ENCODE measurements at regions not wholly inside any gene's neighbourhood (a gene's known extent, or its start where the extent isn't known, plus 50 kb on each side); places are given as distances from the start of the nearest gene placed in this dataset.

GRCh38 chr1:39104158-39105060 is 78.3 kb downstream of the NDUFS5 start:
- intact Hi-C loops (cut with micrococcal nuclease): loop anchor here (1.0 to 10.0 kb wide), 2 partner anchors 11 to 300 kb away; no protein-coding TSS in a partner anchor
- Mint-ChIP-seq H3K36me3 (ENCODE audit: low read depth) (no peaks in the 10 kb centered on the region), H3K4me3 (peak overlapping the region; percentile 17), H3K9me3 (no peaks in the 10 kb centered on the region), H3K27me3 (peaks cover 8% of the 10 kb centered on the region), H3K4me1 (peaks cover 32% of the 10 kb centered on the region), H3K27ac (no peak overlapping the region)
- peak; percentile 58 for DNase-seq

GRCh38 chr1:39105061-39105840 is 79.1 kb downstream of the NDUFS5 start:
- peak overlapping the region; percentile 48 for H3K27ac Mint-ChIP-seq
- H3K27me3 Mint-ChIP-seq: peaks cover 8% of the 10 kb centered on the region
- H3K4me3 Mint-ChIP-seq: no peak overlapping the region
- intact Hi-C loops (cut with micrococcal nuclease): loop anchor here (1.0 to 10.0 kb wide), 2 partner anchors 10 to 300 kb away; no protein-coding TSS in a partner anchor
- DNase-seq: peak; percentile 92
- H3K36me3 Mint-ChIP-seq (ENCODE audit: low read depth): no peaks in the 10 kb centered on the region
- peaks cover 32% of the 10 kb centered on the region for H3K4me1 Mint-ChIP-seq
- H3K9me3 Mint-ChIP-seq: no peaks in the 10 kb centered on the region

GRCh38 chr1:39105841-39106765 is 80.0 kb downstream of the NDUFS5 start:
- Mint-ChIP-seq H3K4me1 (peaks cover 32% of the 10 kb centered on the region), H3K27me3 (peaks cover 8% of the 10 kb centered on the region), H3K36me3 (ENCODE audit: low read depth) (no peaks in the 10 kb centered on the region), H3K27ac (peak overlapping the region; percentile 70), H3K4me3 (no peak overlapping the region), H3K9me3 (no peaks in the 10 kb centered on the region)
- peak; percentile 75 for DNase-seq
- intact Hi-C loops (cut with micrococcal nuclease): loop anchor here (1.0 to 10.0 kb wide), 3 partner anchors 9 to 299 kb away; no protein-coding TSS in a partner anchor

- intact Hi-C loops (cut with micrococcal nuclease): loop anchor here (1.0 to 10.0 kb wide), 2 partner anchors 85 to 298 kb away; no protein-coding TSS in a partner anchor
- H3K9me3 Mint-ChIP-seq: no peaks in the 10 kb centered on the region
- no peaks in the 10 kb centered on the region for H3K36me3 Mint-ChIP-seq (ENCODE audit: low read depth)
- H3K4me1 Mint-ChIP-seq: peaks cover 32% of the 10 kb centered on the region
- no peak for DNase-seq
- H3K4me3 Mint-ChIP-seq: no peak overlapping the region
- H3K27ac Mint-ChIP-seq: no peak overlapping the region
- peaks cover 8% of the 10 kb centered on the region for H3K27me3 Mint-ChIP-seq
Measured at GRCh38 chr1:39106801-39107327, 80.7 kb downstream of the NDUFS5 start.

- H3K27me3 Mint-ChIP-seq: peaks cover 8% of the 10 kb centered on the region
- H3K27ac Mint-ChIP-seq: no peak overlapping the region
- DNase-seq: no peak
- no peaks in the 10 kb centered on the region for H3K36me3 Mint-ChIP-seq (ENCODE audit: low read depth)
- H3K9me3 Mint-ChIP-seq: no peaks in the 10 kb centered on the region
- no peak overlapping the region for H3K4me3 Mint-ChIP-seq
- intact Hi-C loops (cut with micrococcal nuclease): loop anchor here (10.0 kb wide), 1 partner anchor 297 kb away; no protein-coding TSS in a partner anchor
- H3K4me1 Mint-ChIP-seq: peaks cover 27% of the 10 kb centered on the region
Measured at GRCh38 chr1:39107341-39108290, 81.5 kb downstream of the NDUFS5 start.

- Mint-ChIP-seq H3K36me3 (ENCODE audit: low read depth) (no peaks in the 10 kb centered on the region), H3K27ac (no peak overlapping the region), H3K9me3 (no peaks in the 10 kb centered on the region), H3K4me3 (no peak overlapping the region), H3K4me1 (peaks cover 9% of the 10 kb centered on the region), H3K27me3 (peaks cover 9% of the 10 kb centered on the region)
- intact Hi-C loops (cut with micrococcal nuclease): loop anchor here (10.0 kb wide), 1 partner anchor 295 kb away; no protein-coding TSS in a partner anchor
- no peak for DNase-seq
Measured at GRCh38 chr1:39109644-39110043, 83.5 kb downstream of the NDUFS5 start.

- Mint-ChIP-seq H3K36me3 (ENCODE audit: low read depth) (no peaks in the 10 kb centered on the region), H3K9me3 (no peaks in the 10 kb centered on the region), H3K4me1 (peaks cover 9% of the 10 kb centered on the region), H3K4me3 (no peak overlapping the region), H3K27me3 (peaks cover 8% of the 10 kb centered on the region), H3K27ac (no peak overlapping the region)
- intact Hi-C loops (cut with micrococcal nuclease): no loop called here
- no peak for DNase-seq
Measured at GRCh38 chr1:39110325-39110851, 84.2 kb downstream of the NDUFS5 start.

GRCh38 chr1:39110882-39111281 is 84.7 kb downstream of the NDUFS5 start:
- DNase-seq: no peak
- intact Hi-C loops (cut with micrococcal nuclease): no loop called here
- peaks cover 8% of the 10 kb centered on the region for H3K27me3 Mint-ChIP-seq

GRCh38 chr1:39113109-39113743 is 87.1 kb downstream of the NDUFS5 start:
- Mint-ChIP-seq H3K27me3 (peaks cover 6% of the 10 kb centered on the region), H3K9me3 (no peaks in the 10 kb centered on the region), H3K4me3 (no peak overlapping the region), H3K4me1 (peaks cover 6% of the 10 kb centered on the region), H3K27ac (no peak overlapping the region), H3K36me3 (ENCODE audit: low read depth) (no peaks in the 10 kb centered on the region)
- DNase-seq: no peak
- intact Hi-C loops (cut with micrococcal nuclease): no loop called here

More at GRCh38 chr1:39110882-39111281, 84.7 kb downstream of the NDUFS5 start:
- no peaks in the 10 kb centered on the region for H3K36me3 Mint-ChIP-seq (ENCODE audit: low read depth)
- no peak overlapping the region for H3K27ac Mint-ChIP-seq
- peaks cover 7% of the 10 kb centered on the region for H3K4me1 Mint-ChIP-seq
- no peaks in the 10 kb centered on the region for H3K9me3 Mint-ChIP-seq
- no peak overlapping the region for H3K4me3 Mint-ChIP-seq

GRCh38 chr1:39115271-39116110 is 89.0 kb upstream of the MACF1 start:
- Mint-ChIP-seq H3K9me3 (no peaks in the 10 kb centered on the region), H3K4me1 (peaks cover 6% of the 10 kb centered on the region), H3K4me3 (no peak overlapping the region), H3K27me3 (peaks cover 6% of the 10 kb centered on the region), H3K27ac (no peak overlapping the region), H3K36me3 (ENCODE audit: low read depth) (no peaks in the 10 kb centered on the region)
- intact Hi-C loops (cut with micrococcal nuclease): loop anchor here (1.0 to 2.0 kb wide), 3 partner anchors 10 to 77 kb away; no protein-coding TSS in a partner anchor
- DNase-seq: no peak

GRCh38 chr1:39116116-39116607 is 88.3 kb upstream of the MACF1 start:
- Mint-ChIP-seq H3K4me1 (peaks cover 6% of the 10 kb centered on the region), H3K36me3 (ENCODE audit: low read depth) (no peaks in the 10 kb centered on the region), H3K27ac (no peak overlapping the region), H3K27me3 (peaks cover 6% of the 10 kb centered on the region), H3K9me3 (no peaks in the 10 kb centered on the region), H3K4me3 (no peak overlapping the region)
- DNase-seq: no peak
- intact Hi-C loops (cut with micrococcal nuclease): no loop called here
